NCI-H2107 treated with DMSO at 0.1 percent for 48 hours (cell line): ENCODE measurements at regions not wholly inside any gene's neighbourhood (a gene's known extent, or its start where the extent isn't known, plus 50 kb on each side); places are given as distances from the start of the nearest gene placed in this dataset.

ENCODE experiments used
- DNase-seq: peaks from one replicate; lab custom pipeline; 2025; ENCODE audit not compliant: unreplicated experiment; lab: John Stamatoyannopoulos, UW

- DNase-seq = no peak
Observed at GRCh38 chr5:30103052-30103451, 1090.4 kb upstream of the CDH6 start.

GRCh38 chr5:30102185-30102584 is 1091.3 kb upstream of the CDH6 start:
- DNase-seq = no peak

- no peak for DNase-seq
Observed at GRCh38 chr5:30100929-30101328, 1092.6 kb upstream of the CDH6 start.

GRCh38 chr5:30100148-30100713 is 1093.3 kb upstream of the CDH6 start:
- DNase-seq = no peak

GRCh38 chr5:30099634-30100033 is 1093.9 kb upstream of the CDH6 start:
- DNase-seq = no peak

GRCh38 chr5:30098940-30099339 is 1094.5 kb upstream of the CDH6 start:
- no peak for DNase-seq

- DNase-seq = no peak
Observed at GRCh38 chr5:30092548-30092947, 1100.9 kb upstream of the CDH6 start.

GRCh38 chr5:30069441-30070263 is 1123.8 kb upstream of the CDH6 start:
- DNase-seq = no peak

GRCh38 chr5:30063503-30063902 is 1130.0 kb upstream of the CDH6 start:
- DNase-seq = no peak

- DNase-seq = no peak
Observed at GRCh38 chr5:30051976-30052375, 1141.5 kb upstream of the CDH6 start.

GRCh38 chr5:30050056-30050815 is 1143.2 kb upstream of the CDH6 start:
- no peak for DNase-seq

GRCh38 chr5:30042677-30043076 is 1150.8 kb upstream of the CDH6 start:
- DNase-seq = no peak

GRCh38 chr5:30041831-30042385 is 1151.6 kb upstream of the CDH6 start:
- DNase-seq = no peak

GRCh38 chr5:30041291-30041690 is 1152.2 kb upstream of the CDH6 start:
- DNase-seq = no peak

GRCh38 chr5:30040488-30041118 is 1152.9 kb upstream of the CDH6 start:
- DNase-seq = peak; percentile 45

GRCh38 chr5:30039379-30039778 is 1154.1 kb upstream of the CDH6 start:
- no peak for DNase-seq

GRCh38 chr5:30034870-30035269 is 1158.6 kb upstream of the CDH6 start:
- DNase-seq = no peak

GRCh38 chr5:30030101-30030500 is 1163.4 kb upstream of the CDH6 start:
- no peak for DNase-seq

GRCh38 chr5:30001826-30002225 is 1191.7 kb upstream of the CDH6 start:
- DNase-seq = no peak

GRCh38 chr5:30000231-30000630 is 1193.3 kb upstream of the CDH6 start:
- DNase-seq = no peak

- DNase-seq = no peak
Observed at GRCh38 chr5:29995154-29995553, 1198.3 kb upstream of the CDH6 start.
